Mesothelial cell of epicardium (in vitro differentiated cells): ENCODE measurements at regions not wholly inside any gene's neighbourhood (a gene's known extent, or its start where the extent isn't known, plus 50 kb on each side); places are given as distances from the start of the nearest gene placed in this dataset.

Experiments
- DNase-seq, 2 experiments: peaks; one replicate each; pipeline ENCODE4 v3.0.0; 2021; ENCODE audit warnings: low spot score in 2 of 2; ENCODE audit not compliant: unreplicated experiment in 2 of 2
- H3K27ac Mint-ChIP-seq: 2 replicates; pipeline ENCODE4 v1.8.0; 2021; ENCODE audit warnings: mixed read lengths
- H3K27me3 Mint-ChIP-seq: 2 replicates; pipeline ENCODE4 v1.8.0; 2021; ENCODE audit warnings: low read depth, mixed read lengths
- H3K36me3 Mint-ChIP-seq: 2 replicates; pipeline ENCODE4 v1.8.0; 2021; ENCODE audit warnings: mixed read lengths
- H3K4me1 Mint-ChIP-seq: 2 replicates; pipeline ENCODE4 v1.8.0; 2021; ENCODE audit warnings: mixed read lengths
- H3K4me3 Mint-ChIP-seq: 2 replicates; pipeline ENCODE4 v1.8.0; 2021; ENCODE audit warnings: mild to moderate bottlenecking, moderate library complexity, mixed read lengths
- H3K9me3 Mint-ChIP-seq: 2 replicates; pipeline ENCODE4 v1.8.0; 2021; ENCODE audit warnings: mixed read lengths
- TF ChIP-seq, protein P1 (sequence below): fragments of 200-600 bp; sonication (generic); IDR thresholded peaks from one replicate; pipeline ENCODE4 v1.5.0; 2021; ENCODE audit warnings: antibody characterized with exemption; ENCODE audit not compliant: unreplicated experiment

DNA sequence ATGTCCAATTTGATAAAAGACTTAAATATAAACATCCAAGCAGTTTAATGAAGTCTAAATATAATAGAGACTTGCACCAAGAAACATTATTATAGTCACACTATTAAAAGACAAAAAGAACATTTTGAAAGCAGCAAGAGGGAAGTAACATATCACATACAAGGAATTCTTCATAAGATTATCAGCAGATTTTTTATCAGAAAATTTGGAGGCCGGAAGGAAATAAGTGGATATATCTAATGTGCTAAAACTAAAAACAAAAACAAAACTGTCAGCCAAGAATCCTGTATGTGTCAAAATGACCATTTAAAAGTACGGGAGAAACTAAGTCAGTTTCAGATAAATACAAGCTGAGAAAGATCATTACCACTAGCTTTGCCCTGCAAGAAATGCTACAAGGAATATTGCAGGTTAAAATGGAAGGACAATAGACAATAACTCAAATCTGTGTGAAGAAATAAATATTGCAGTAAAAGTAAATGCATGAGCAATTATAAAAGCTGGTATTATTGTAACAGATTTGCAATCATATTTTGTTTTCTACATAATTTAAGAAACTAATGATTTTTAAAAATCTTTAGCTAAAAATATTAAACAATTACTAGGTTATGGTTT, 1665.9 kb upstream of the PCDH20 start:
- H3K4me1 Mint-ChIP-seq: no peaks in the 10 kb centered on the region
- H3K9me3 Mint-ChIP-seq: peaks cover 54% of the 10 kb centered on the region
- no peak for DNase-seq
- TF ChIP-seq, protein P1, sequence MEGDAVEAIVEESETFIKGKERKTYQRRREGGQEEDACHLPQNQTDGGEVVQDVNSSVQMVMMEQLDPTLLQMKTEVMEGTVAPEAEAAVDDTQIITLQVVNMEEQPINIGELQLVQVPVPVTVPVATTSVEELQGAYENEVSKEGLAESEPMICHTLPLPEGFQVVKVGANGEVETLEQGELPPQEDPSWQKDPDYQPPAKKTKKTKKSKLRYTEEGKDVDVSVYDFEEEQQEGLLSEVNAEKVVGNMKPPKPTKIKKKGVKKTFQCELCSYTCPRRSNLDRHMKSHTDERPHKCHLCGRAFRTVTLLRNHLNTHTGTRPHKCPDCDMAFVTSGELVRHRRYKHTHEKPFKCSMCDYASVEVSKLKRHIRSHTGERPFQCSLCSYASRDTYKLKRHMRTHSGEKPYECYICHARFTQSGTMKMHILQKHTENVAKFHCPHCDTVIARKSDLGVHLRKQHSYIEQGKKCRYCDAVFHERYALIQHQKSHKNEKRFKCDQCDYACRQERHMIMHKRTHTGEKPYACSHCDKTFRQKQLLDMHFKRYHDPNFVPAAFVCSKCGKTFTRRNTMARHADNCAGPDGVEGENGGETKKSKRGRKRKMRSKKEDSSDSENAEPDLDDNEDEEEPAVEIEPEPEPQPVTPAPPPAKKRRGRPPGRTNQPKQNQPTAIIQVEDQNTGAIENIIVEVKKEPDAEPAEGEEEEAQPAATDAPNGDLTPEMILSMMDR: no peak
- no peaks in the 10 kb centered on the region for H3K27me3 Mint-ChIP-seq
- no peak overlapping the region for H3K27ac Mint-ChIP-seq
- no peak overlapping the region for H3K4me3 Mint-ChIP-seq
- peaks cover 11% of the 10 kb centered on the region for H3K36me3 Mint-ChIP-seq

DNA sequence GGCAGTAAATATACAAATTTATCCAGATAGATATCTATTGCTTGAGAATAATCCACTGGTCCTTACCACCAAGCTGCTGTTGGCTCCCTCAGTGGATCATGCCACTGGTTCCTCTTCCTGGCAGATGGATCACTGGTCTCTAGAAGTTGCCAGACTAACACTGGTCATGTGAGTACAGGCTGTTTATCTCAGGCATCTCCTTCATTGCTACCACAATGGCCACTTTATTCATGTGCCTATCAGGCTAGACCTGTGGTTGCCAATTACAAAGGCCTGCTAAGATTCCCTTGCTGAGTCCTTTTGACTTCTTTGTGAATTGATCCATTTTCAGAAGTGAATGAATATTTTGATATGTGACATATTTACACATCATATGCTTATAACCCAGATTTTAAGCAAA, 1659.5 kb upstream of the PCDH20 start:
- TF ChIP-seq, protein P1: no peak
- H3K4me1 Mint-ChIP-seq: no peaks in the 10 kb centered on the region
- no peaks in the 10 kb centered on the region for H3K36me3 Mint-ChIP-seq
- no peak overlapping the region for H3K4me3 Mint-ChIP-seq
- no peak overlapping the region for H3K27ac Mint-ChIP-seq
- H3K9me3 Mint-ChIP-seq: peaks cover 17% of the 10 kb centered on the region
- no peaks in the 10 kb centered on the region for H3K27me3 Mint-ChIP-seq
- no peak for DNase-seq

GRCh38 chr13:63050287-63050686, 1634.6 kb upstream of the PCDH20 start:
- TF ChIP-seq, protein P1: no peak
- Mint-ChIP-seq H3K36me3 (peaks cover 5% of the 10 kb centered on the region), H3K27ac (no peak overlapping the region), H3K4me3 (no peak overlapping the region), H3K27me3 (no peaks in the 10 kb centered on the region), H3K4me1 (peaks cover 8% of the 10 kb centered on the region), H3K9me3 (peaks cover 22% of the 10 kb centered on the region)
- no peak for DNase-seq

- Mint-ChIP-seq H3K4me1 (peaks cover 20% of the 10 kb centered on the region), H3K36me3 (peaks cover 5% of the 10 kb centered on the region), H3K9me3 (peaks cover 22% of the 10 kb centered on the region), H3K27ac (no peak overlapping the region), H3K27me3 (no peaks in the 10 kb centered on the region), H3K4me3 (no peak overlapping the region)
- TF ChIP-seq, protein P1: no peak
- no peak for DNase-seq
These were observed 1633.0 kb upstream of the PCDH20 start for GRCh38 chr13:63048653-63049052.

GRCh38 chr13:63044589-63045313, 1629.1 kb upstream of the PCDH20 start:
- TF ChIP-seq, protein P1: no peak
- Mint-ChIP-seq H3K9me3 (peaks cover 27% of the 10 kb centered on the region), H3K4me1 (peaks cover 16% of the 10 kb centered on the region), H3K4me3 (no peak overlapping the region), H3K27me3 (no peaks in the 10 kb centered on the region), H3K36me3 (peaks cover 5% of the 10 kb centered on the region), H3K27ac (peak overlapping the region; percentile 9)
- DNase-seq: no peak
